ENCODE measurements at regions not wholly inside any gene's neighbourhood (a gene's known extent, or its start where the extent isn't known, plus 50 kb on each side); places are given as distances from the start of the nearest gene placed in this dataset.

- no peak for DNase-seq (ENCODE audit: extremely low read depth in 1 of 2, low read depth in 1 of 2)
Observed at GRCh38 chr2:13089971-13090370, 373.2 kb downstream of the TRIB2 start.

DNA sequence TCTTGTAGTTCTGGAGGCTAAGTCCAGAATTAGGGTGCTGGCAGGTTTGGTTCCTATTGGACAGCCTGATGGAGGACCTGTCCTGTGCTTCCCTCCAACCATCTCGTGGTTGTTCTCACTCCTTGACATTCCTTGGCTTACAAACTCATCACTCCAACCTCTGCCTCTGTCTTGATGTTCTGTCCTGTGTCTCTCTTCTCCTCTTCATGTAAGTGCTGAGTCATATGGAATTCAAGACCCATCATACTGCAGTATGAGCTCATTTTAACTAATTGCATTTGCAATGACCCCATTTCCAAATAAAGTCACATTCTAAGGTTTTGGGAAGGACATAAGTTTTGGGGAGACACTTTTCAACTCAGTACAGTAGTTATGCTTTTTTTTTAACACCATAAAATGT, 374.7 kb downstream of the TRIB2 start:
- no peak for DNase-seq (ENCODE audit: extremely low read depth in 1 of 2, low read depth in 1 of 2)

DNA sequence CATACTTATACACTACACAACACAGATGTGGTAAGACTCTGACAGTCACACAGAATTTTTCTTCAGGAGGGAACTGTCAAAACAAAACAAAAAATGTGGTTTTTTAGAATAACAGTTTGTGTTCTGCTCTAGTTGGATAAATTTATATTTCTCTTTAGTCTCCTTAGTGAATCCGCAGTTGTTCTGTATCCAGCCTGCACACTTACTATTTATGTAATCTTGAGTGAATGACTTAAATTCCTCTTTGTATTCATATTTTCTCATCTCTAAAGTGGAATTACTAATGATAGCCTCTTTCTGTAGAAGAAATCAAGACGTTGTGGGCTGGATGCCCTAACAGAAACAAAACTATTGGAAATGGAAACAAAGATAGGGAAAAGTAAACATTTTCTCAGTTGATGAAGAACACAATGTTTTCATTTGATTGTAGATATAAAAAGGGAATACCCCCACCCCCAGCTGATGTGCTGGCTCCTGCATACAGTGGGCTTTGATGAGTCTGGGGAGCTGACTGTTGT, 375.2 kb downstream of the TRIB2 start:
- no peak for DNase-seq (ENCODE audit: extremely low read depth in 1 of 2, low read depth in 1 of 2)

DNA sequence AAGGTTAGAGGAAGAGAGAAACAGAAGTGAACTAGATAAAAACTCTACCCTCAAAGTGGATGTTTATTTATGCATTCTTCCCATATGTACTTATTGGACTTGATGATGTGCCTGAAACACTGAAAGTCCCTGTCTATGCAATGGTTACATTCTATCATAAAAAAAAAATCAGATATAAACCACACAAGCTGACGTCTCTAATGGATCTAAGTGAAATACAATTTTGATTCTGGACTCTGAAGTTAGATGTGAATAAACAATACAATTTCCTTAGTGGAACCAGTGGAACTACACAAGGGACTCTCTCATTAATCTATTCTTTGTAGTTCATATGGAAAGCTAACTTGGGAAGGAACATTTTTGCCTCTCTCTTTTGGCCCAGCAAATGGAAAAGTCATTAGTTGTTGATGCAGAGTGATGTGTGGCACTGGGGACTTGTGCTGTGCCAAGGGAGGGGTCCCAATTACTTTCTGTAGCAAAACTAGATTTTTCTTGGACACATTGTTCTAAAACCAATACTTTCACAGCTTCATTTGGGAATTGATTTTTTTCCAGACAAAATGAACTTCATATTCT, 376.8 kb downstream of the TRIB2 start:
- no peak for DNase-seq (ENCODE audit: extremely low read depth in 1 of 2, low read depth in 1 of 2)

DNA sequence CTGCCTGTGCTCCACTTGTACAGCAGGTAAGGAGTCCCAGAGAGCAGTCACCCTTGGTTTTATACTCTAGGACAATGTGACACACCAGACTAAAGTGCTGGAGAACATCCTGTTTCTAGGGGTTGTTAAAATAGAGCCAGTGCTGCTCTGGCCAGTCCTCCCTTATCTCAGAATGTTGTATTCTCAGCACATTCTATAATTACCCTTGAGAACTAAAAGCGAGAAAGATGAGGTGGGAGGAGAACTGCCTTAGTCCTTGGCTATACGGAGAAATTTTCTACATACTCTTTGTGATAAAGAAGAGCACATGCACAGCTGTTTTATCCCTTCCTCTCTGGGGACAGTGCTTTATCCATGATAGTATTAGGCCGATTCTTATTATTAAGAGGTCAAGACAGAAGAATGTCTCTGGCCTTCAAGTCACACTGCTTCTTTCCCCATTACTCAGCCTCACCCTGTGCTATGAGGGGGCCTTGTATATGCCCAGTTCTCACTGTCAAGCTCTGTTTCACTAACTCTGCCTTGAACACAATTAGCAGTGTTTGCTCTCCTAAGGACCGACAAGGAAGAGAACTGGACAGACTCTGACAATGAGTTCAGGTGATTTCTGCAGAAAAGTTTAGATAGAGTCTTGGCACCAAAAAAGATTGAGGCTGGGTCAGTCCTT, 385.8 kb downstream of the TRIB2 start:
- DNase-seq (ENCODE audit: extremely low read depth in 1 of 2, low read depth in 1 of 2): no peak

DNA sequence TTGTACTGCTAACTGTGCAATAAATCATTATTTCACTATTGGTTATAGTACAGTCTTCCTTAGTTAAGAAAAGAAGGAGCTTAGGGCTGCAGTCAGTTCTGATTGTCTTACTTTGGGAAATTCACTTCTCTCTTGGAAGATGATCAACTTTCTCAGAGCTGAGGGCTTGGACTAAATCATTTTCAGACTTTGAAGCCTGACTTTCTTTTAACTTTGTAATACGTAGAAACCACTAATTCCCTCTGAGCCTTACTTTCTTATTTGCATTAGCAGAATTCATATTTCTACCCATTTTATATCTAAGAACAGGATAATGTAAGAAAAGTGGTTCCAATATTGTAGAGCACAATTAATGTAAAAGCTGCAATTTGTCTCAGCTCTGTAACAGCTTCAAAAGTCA, 386.4 kb downstream of the TRIB2 start:
- DNase-seq (ENCODE audit: extremely low read depth in 1 of 2, low read depth in 1 of 2): no peak

GRCh38 chr2:13103778-13104493, 387.2 kb downstream of the TRIB2 start:
- DNase-seq (ENCODE audit: extremely low read depth in 1 of 2, low read depth in 1 of 2): no peak

GRCh38 chr2:13104723-13105122, 388.0 kb downstream of the TRIB2 start:
- no peak for DNase-seq (ENCODE audit: extremely low read depth in 1 of 2, low read depth in 1 of 2)

GRCh38 chr2:13106302-13106701, 389.6 kb downstream of the TRIB2 start:
- DNase-seq (ENCODE audit: extremely low read depth in 1 of 2, low read depth in 1 of 2): no peak

GRCh38 chr2:13109516-13109915, 392.8 kb downstream of the TRIB2 start:
- no peak for DNase-seq (ENCODE audit: extremely low read depth in 1 of 2, low read depth in 1 of 2)

DNA sequence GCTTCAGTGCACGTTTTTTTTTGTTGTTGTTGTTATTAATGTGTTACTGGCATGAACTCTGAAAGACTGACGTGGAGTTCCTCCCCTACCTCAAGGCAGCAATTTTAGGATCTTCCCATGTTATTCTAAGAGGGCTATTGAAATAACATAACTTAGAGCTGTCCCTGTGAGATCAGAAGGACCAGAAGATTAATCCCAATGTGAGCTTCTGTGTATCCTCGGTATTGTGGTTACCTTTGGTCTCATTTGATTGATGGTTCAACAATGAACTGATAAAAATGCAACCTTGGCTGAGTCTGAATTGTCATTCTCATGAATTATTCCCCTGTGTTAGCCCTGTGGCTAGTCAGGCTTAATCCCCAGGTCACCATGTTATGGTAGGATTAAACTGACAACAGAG, 394.1 kb downstream of the TRIB2 start:
- DNase-seq (ENCODE audit: extremely low read depth in 1 of 2, low read depth in 1 of 2): no peak

DNA sequence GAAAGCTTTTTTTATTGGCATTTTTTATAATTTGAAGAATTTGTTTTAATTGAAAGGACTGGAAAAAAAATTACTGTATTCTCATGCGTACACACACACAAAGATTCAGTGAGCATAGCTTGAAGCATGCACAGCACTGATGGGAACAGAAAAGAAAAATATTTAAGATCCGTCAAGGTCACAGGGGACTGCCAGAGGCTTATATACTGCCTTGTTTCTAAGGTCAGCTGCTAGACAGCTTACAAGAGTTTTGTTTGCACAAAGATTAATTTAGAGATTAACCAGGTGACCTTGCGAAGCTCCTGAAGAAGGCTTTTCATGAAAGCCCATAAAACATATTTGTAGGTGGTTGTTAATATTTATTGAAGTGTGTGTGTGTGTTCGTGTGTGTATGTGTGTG, 396.3 kb downstream of the TRIB2 start:
- DNase-seq (ENCODE audit: extremely low read depth in 1 of 2, low read depth in 1 of 2): no peak

GRCh38 chr2:13114391-13114790, 397.7 kb downstream of the TRIB2 start:
- DNase-seq (ENCODE audit: extremely low read depth in 1 of 2, low read depth in 1 of 2): no peak

DNA sequence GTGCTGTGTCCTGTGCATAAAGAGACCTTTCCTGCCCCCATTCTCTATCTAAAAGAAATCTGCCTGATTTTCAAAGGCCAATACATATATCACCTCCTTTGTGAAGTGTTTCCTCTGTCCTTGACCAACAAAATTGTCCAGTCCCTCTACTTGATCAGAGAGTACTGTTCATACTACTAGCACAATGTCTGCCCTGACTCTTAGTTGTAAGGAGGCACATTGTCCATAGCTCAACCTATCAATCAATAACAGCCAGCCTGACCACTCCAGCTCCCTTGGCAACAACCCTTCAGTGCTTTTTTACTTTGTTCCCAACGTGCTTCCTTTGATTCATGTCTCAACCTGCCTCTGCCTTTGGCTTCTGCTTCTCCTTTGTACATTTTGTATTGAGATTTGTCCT, 398.9 kb downstream of the TRIB2 start:
- DNase-seq (ENCODE audit: extremely low read depth in 1 of 2, low read depth in 1 of 2): no peak

DNA sequence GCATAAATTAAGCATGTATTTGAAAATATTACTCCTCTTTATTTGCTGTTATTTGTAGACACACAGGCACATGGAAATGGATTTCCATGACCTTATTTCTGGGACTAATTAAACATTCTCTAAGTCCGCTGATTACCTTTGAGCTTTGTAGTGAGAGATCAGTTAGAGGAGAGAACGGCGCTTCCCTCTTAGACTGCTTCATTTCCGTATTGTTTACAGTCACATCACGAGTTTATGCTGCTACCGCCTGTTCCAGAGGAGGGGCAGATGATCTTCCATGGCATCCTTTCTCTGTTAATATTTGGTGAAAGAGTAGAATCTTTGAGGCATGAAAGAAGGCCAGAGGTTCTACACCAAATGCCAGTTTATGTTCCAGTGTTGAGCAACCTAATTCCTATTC, 404.4 kb downstream of the TRIB2 start:
- DNase-seq (ENCODE audit: extremely low read depth in 1 of 2, low read depth in 1 of 2): no peak

GRCh38 chr2:13128139-13128538, 411.4 kb downstream of the TRIB2 start:
- no peak for DNase-seq (ENCODE audit: extremely low read depth in 1 of 2, low read depth in 1 of 2)

- no peak for DNase-seq (ENCODE audit: extremely low read depth in 1 of 2, low read depth in 1 of 2)
Observed at GRCh38 chr2:13135369-13135768, 418.6 kb downstream of the TRIB2 start.

DNA sequence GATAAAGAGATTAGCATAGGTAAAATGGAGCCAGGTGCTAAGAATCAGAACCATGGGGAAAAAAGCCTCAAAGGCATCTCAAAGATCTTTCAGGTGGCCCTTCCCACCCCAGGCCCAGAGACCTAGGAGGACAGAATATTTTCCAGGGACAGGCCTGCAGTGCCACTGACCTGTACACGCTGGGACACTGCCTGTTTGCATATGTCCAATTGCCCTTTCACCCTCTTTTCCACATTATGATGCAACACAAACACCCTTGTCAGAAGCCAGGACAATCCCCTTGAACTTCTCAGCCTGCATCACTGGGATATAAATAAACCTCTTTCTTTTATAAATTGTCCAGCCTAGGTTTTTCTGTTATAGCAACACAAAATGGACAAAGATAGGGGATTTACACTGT, 419.1 kb downstream of the TRIB2 start:
- no peak for DNase-seq (ENCODE audit: extremely low read depth in 1 of 2, low read depth in 1 of 2)

DNA sequence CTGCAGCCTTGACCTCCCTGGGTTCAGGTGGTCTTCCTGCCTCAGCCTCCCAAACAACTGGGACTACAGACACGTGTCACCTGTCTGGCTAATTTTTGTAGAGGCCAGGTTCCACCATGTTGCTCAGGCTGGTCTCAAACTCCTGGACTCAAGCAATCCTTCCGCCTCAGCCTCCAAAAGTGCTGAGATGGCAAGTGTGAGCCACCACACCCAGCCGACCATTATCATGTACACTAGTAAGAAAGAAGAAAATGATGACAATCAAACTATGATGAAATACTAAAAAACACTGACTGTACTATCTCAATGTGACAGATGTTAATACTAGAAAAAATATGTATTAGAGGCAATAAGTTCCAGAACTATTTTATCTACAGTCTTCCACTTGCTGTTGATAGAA, 420.9 kb downstream of the TRIB2 start:
- no peak for DNase-seq (ENCODE audit: extremely low read depth in 1 of 2, low read depth in 1 of 2)

- DNase-seq (ENCODE audit: extremely low read depth in 1 of 2, low read depth in 1 of 2): no peak
Observed at GRCh38 chr2:13141315-13141714, 424.6 kb downstream of the TRIB2 start.

GRCh38 chr2:13143451-13143850, 426.7 kb downstream of the TRIB2 start:
- no peak for DNase-seq (ENCODE audit: extremely low read depth in 1 of 2, low read depth in 1 of 2)

DNA sequence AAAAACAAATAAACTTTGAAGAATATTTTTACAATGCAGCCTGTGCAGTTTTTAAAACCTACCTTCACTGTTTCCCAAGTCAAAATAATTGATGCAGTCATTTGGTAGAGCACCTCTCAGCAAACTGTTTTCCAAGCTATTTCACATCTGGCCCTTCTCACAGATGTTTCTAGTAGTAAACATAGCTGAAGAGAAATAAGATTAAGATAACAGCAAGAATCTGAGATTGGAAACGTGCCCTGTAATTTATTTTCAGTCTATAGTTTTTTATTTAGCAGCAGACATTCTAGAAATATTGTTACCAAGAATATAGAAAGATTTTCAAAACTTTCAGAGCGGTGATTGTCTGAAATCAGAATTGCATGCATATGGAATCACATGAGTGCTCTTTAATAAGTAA, 440.2 kb downstream of the TRIB2 start:
- DNase-seq (ENCODE audit: extremely low read depth in 1 of 2, low read depth in 1 of 2): no peak
